ENCODE measurements at regions not wholly inside any gene's neighbourhood (a gene's known extent, or its start where the extent isn't known, plus 50 kb on each side); places are given as distances from the start of the nearest gene placed in this dataset.

DNA sequence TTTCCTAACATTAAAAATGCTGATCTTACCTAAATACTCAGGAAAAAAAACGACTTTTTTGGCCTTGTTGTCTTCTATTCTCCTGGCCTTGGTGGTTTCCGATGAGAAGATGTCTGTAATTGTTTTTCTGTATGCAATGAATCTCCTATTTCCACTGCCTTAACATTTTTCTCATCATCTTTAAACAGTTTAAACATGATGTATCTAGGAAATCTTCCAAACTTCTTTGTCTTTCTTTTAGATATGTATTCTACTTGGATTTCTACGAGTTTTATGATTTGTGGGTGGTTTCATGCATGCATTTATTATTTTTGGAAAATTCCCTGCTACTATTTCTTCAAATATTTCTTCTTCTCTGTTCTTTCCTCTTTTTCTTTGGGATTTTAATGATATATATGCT is 288.6 kb upstream of the GYPC start:
- WGBS, 5 donors, result 49 to 65% (median 61%) methylated on average over 3 of the region's 3 CpGs
- Histone ChIP-seq H3K27me3 (replicated peaks in 1 of 7) (no peaks in the 10 kb centered on the region), H3K4me3 (no peak overlapping the region), H3K4me1 (no peaks in the 10 kb centered on the region), H3K9me3 (no peaks in the 10 kb centered on the region), H3K27ac (no peak overlapping the region), H3K36me3 (no peaks in the 10 kb centered on the region)
- DNase-seq, result no peak
- TF ChIP-seq, protein P1, sequence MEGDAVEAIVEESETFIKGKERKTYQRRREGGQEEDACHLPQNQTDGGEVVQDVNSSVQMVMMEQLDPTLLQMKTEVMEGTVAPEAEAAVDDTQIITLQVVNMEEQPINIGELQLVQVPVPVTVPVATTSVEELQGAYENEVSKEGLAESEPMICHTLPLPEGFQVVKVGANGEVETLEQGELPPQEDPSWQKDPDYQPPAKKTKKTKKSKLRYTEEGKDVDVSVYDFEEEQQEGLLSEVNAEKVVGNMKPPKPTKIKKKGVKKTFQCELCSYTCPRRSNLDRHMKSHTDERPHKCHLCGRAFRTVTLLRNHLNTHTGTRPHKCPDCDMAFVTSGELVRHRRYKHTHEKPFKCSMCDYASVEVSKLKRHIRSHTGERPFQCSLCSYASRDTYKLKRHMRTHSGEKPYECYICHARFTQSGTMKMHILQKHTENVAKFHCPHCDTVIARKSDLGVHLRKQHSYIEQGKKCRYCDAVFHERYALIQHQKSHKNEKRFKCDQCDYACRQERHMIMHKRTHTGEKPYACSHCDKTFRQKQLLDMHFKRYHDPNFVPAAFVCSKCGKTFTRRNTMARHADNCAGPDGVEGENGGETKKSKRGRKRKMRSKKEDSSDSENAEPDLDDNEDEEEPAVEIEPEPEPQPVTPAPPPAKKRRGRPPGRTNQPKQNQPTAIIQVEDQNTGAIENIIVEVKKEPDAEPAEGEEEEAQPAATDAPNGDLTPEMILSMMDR (IDR thresholded peaks at IDR 0.05 in 8 of 11, conservative IDR thresholded peaks at IDR 0.05 in 3 of 11), result no peak
- no peak for TF ChIP-seq POLR2A (IDR thresholded peaks at IDR 0.05)
- TF ChIP-seq POLR2AphosphoS5 (IDR thresholded peaks at IDR 0.05), result no peak
- intact Hi-C loops (cut with DNase I; ENCODE audit: low total_unique reads), result no loop called here

DNA sequence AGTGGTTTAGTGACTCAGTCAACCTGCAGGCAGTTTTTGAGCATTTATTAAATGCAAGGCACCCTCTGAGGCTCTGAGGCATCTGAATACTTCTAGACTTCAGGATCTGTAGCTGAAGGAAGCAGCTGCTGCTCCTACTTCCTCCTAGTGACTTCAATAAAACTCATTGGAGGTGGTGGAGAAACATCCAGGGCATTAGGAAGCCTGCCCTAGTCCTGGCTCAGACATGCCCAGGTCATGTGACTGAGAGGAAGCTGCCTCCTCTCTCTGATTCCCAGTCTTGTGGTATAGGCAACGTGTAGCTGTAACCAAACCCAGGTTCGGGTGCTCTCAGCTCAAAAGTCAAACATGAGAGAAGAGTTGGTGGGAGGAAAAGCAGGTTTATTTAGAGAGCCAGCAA is 287.2 kb upstream of the GYPC start:
- H3K36me3 ChIP-seq, result no peaks in the 10 kb centered on the region
- intact Hi-C loops (cut with DNase I; ENCODE audit: low total_unique reads), result no loop called here
- no peaks in the 10 kb centered on the region for H3K9me3 ChIP-seq
- H3K4me1 ChIP-seq, result no peaks in the 10 kb centered on the region
- H3K27me3 ChIP-seq (replicated peaks in 1 of 7), result no peaks in the 10 kb centered on the region
- WGBS, 5 donors, result 14 to 41% (median 29%) methylated on average over 2 of the region's 2 CpGs
- TF ChIP-seq POLR2AphosphoS5 (IDR thresholded peaks at IDR 0.05), result no peak
- TF ChIP-seq POLR2A (IDR thresholded peaks at IDR 0.05), result no peak
- TF ChIP-seq, protein P1 (IDR thresholded peaks at IDR 0.05 in 8 of 11, conservative IDR thresholded peaks at IDR 0.05 in 3 of 11), result no peak
- no peak overlapping the region for H3K27ac ChIP-seq
- no peak for DNase-seq
- H3K4me3 ChIP-seq, result no peak overlapping the region

DNA sequence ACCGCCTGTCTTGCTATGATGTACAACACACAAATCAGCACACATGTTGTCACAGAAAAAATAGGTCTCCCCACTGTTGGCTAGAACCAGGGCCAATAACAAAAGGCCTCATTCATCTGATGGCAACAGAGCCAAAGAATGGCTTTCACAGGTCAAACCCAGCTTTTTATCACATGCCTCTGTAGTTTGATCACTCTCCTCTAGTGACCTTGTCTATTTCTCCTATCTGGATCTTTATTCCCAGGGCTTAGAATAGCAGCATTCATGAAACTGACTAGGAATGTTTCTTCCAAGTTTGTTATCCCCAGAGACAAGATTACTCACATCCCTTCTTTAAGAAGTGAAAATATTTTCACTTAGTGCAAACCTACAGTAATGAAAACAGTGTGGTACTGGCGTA is 285.8 kb upstream of the GYPC start:
- Histone ChIP-seq H3K27ac (no peak overlapping the region), H3K4me3 (no peak overlapping the region), H3K9me3 (no peaks in the 10 kb centered on the region), H3K27me3 (replicated peaks in 1 of 7) (no peaks in the 10 kb centered on the region), H3K4me1 (no peaks in the 10 kb centered on the region), H3K36me3 (no peaks in the 10 kb centered on the region)
- TF ChIP-seq, protein P1 (IDR thresholded peaks at IDR 0.05 in 8 of 11, conservative IDR thresholded peaks at IDR 0.05 in 3 of 11), result no peak
- TF ChIP-seq POLR2A (IDR thresholded peaks at IDR 0.05), result no peak
- TF ChIP-seq POLR2AphosphoS5 (IDR thresholded peaks at IDR 0.05), result no peak
- no peak for DNase-seq
- intact Hi-C loops (cut with DNase I; ENCODE audit: low total_unique reads), result no loop called here
- WGBS, 5 donors, result 90 to 96% (median 92%) methylated on average over 2 of the region's 2 CpGs

DNA sequence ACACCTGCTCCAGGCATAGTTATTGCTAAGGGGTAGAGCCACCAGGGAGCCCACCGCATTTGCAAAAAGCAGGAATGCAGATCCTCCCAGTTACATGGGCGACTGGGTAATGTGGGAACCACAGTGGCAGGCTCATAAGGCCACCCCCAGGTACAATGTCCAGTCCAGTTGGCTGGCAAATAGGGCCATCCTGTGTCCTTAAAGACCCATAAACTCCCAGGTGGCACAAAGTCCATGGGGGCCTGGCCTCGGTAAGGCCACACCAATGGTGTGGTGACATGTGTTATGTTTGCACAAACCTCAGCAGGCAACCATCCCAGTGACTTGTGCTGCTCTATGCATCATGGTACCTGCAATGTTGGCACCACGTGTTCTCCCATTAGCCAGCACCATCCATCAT is 283.6 kb upstream of the GYPC start:
- intact Hi-C loops (cut with DNase I; ENCODE audit: low total_unique reads), result no loop called here

More for the DNA sequence above, 283.6 kb upstream of the GYPC start:
- DNase-seq, result no peak
- 73 to 93% (median 85%) methylated on average over 2 to 4 of the region's 4 CpGs for WGBS, 5 donors
- Histone ChIP-seq H3K36me3 (no peaks in the 10 kb centered on the region), H3K9me3 (no peaks in the 10 kb centered on the region), H3K4me3 (no peak overlapping the region), H3K27ac (no peak overlapping the region), H3K27me3 (replicated peaks in 1 of 7) (no peaks in the 10 kb centered on the region), H3K4me1 (no peaks in the 10 kb centered on the region)
- no peak for TF ChIP-seq POLR2AphosphoS5 (IDR thresholded peaks at IDR 0.05)
- TF ChIP-seq, protein P1 (IDR thresholded peaks at IDR 0.05 in 8 of 11, conservative IDR thresholded peaks at IDR 0.05 in 3 of 11), result no peak

All from spleen (tissue), 11 donors.